GM12872 (cell line): ENCODE measurements at regions not wholly inside any gene's neighbourhood (a gene's known extent, or its start where the extent isn't known, plus 50 kb on each side); places are given as distances from the start of the nearest gene placed in this dataset.

Source experiments
- CTCF ChIP-seq: IDR thresholded peaks from 3 replicates; pipeline ENCODE4 v1.5.1; 2011; ENCODE audit warnings: low read depth, mild to moderate bottlenecking, low read length, moderate library complexity; ENCODE audit not compliant: insufficient read depth

GRCh38 chrX:117397844-117398243, 718.8 kb downstream of the KLHL13 start:
- no peak for TF ChIP-seq CTCF

GRCh38 chrX:117376460-117376859, 740.1 kb downstream of the KLHL13 start:
- TF ChIP-seq CTCF = no peak

GRCh38 chrX:117335209-117335608, 781.4 kb downstream of the KLHL13 start:
- TF ChIP-seq CTCF = no peak

GRCh38 chrX:117327373-117327772, 789.2 kb downstream of the KLHL13 start:
- no peak for TF ChIP-seq CTCF

GRCh38 chrX:117325706-117326105, 790.9 kb downstream of the KLHL13 start:
- no peak for TF ChIP-seq CTCF

GRCh38 chrX:117305168-117305766, 811.3 kb downstream of the KLHL13 start:
- no peak for TF ChIP-seq CTCF

- no peak for TF ChIP-seq CTCF
Measured at GRCh38 chrX:117301086-117301485, 815.5 kb downstream of the KLHL13 start.

- no peak for TF ChIP-seq CTCF
Measured at GRCh38 chrX:117291760-117292159, 824.9 kb downstream of the KLHL13 start.
